Omental fat pad (tissue), 3 donors: ENCODE measurements at regions not wholly inside any gene's neighbourhood (a gene's known extent, or its start where the extent isn't known, plus 50 kb on each side); places are given as distances from the start of the nearest gene placed in this dataset.

Experiments used
- ATAC-seq: fragments of 150-250 bp; one replicate; pipeline ENCODE4 v1.9.1; 2016; ENCODE audit warnings: mild to moderate bottlenecking, moderate library complexity; ENCODE audit not compliant: low FRiP score
- DNase-seq: peaks from one replicate; pipeline ENCODE4 v3.0.0-alpha.2; 2019; ENCODE audit warnings: low spot score
- TF ChIP-seq, protein P1 (sequence below), 3 donors: fragments of 450-650 bp; IDR thresholded peaks; one replicate each; pipeline ENCODE4 v1.5.1; 2016 to 2017; ENCODE audit warnings: antibody characterized with exemption in 3 of 3, mild to moderate bottlenecking in 3 of 3, moderate library complexity in 2 of 3

DNA sequence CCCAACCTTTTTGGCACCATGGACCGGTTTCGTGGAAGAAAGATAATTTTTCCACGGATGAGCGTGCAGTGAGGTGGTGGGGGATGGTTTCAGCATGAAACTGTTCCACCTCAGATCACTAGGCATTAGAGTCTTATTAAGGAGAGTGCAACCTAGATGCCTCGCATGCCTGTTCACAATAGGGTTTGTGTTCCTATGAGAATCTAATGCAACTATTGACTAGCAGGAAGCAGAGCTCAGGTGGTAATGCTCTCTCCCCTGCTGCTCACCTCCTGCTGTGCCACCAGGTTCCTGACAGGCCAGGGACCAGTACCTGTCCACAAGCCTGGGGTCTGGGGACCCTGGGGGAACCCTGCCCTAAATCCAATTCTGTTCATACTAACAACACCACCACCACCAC lies 377.8 kb downstream of the OLFM3 start:
- DNase-seq (no peak), ATAC-seq (no peak)
- TF ChIP-seq, protein P1, sequence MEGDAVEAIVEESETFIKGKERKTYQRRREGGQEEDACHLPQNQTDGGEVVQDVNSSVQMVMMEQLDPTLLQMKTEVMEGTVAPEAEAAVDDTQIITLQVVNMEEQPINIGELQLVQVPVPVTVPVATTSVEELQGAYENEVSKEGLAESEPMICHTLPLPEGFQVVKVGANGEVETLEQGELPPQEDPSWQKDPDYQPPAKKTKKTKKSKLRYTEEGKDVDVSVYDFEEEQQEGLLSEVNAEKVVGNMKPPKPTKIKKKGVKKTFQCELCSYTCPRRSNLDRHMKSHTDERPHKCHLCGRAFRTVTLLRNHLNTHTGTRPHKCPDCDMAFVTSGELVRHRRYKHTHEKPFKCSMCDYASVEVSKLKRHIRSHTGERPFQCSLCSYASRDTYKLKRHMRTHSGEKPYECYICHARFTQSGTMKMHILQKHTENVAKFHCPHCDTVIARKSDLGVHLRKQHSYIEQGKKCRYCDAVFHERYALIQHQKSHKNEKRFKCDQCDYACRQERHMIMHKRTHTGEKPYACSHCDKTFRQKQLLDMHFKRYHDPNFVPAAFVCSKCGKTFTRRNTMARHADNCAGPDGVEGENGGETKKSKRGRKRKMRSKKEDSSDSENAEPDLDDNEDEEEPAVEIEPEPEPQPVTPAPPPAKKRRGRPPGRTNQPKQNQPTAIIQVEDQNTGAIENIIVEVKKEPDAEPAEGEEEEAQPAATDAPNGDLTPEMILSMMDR (IDR thresholded peaks at IDR 0.05), result no peak

DNA sequence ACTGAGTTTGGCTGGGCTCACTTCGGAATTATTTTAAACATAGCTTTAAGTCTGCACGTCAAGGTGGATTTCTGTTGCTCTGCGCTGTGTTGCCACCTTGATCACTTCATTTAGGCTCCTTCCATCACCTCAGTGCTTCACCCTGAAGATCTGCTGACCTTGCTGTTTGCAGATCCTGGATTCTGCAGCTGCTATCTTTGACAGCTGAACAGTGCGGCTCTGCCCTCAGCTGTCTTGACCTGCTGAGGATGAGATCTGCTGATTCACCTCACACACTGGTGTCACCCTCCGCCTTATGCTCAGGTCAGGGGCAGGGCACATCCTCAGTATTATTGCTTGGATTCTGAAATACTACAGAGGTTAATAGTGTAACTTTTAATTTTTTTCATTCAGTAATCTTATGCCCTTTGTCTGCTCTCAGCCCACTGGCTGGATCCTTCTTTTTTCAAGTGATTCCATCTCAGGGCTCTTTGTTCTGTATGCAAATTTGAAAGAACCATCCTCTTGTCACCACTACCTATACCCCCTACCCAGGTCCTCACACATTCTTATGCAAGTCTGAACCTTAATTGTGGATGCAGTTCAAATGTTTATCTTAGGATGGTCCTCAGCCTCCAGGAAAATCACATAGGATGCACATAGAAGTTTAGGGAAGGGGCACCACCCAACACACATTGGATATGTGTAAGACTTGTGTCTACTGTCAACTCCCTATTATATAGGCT lies 364.0 kb downstream of the OLFM3 start:
- DNase-seq (no peak), ATAC-seq (no peak)
- TF ChIP-seq, protein P1 (IDR thresholded peaks at IDR 0.05), result no peak

DNA sequence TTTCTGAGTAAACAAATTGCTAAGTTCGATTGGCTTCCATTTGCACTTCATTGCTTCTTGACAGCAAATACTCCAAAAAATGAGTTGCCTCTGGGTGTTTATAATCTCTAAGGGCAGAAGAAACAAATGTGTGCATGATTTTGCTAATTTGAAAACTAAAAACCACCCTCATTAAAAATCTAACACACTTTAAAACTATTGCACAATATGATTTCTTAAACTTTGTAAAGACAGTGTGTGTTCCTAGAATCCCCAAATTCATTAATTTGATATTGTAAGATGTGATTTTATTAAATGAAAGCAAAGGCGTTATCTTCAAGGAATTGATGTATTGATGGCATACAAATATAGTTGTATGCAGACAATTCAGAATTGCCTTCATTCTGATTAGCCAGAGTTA lies 350.9 kb downstream of the OLFM3 start:
- no peak for ATAC-seq
- TF ChIP-seq, protein P1 (IDR thresholded peaks at IDR 0.05), result no peak
- DNase-seq, result no peak

DNA sequence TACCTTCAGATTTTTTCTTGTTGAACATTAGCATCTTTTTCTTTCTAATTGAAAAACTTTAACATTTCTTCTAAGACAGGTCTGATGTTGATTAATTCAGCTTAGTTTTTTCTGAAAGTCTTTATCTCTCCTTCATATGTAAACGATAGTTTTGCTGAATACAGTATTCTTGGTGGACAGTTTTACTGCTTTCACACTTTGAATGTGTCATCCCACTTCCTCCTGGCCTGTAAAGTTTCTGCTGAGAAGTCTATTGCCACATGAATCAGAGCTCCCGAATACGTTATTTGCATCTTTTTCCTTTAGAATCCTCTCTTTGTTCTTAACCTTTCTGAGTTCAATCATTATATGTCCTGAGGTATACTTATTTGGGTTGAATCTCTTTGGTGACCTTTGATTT lies 344.2 kb downstream of the OLFM3 start:
- no peak for ATAC-seq
- no peak for DNase-seq
- TF ChIP-seq, protein P1 (IDR thresholded peaks at IDR 0.05), result no peak

DNA sequence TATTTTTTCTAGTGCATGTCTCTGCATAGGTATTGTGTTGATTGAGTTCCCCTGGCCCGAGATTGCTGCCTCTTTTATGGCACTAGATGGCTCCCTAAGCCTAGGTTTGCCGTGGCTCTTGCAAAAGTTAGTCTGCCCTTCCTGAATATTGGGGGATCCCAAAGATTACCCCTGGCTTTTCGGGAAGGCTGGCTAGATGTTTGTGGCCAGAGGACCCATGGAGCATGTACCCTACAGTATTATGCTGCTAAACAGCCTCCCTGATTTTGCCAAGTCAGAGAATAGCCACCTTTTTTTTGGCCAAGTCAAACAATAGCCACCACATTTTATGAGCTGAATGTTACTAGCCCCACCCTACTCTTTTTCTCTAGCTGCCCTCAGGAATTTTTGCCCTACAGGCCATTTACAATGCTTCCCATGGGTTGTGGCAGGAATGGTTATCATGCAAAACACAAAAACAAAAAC lies 343.2 kb downstream of the OLFM3 start:
- TF ChIP-seq, protein P1 (IDR thresholded peaks at IDR 0.05), result no peak
- ATAC-seq (no peak), DNase-seq (no peak)

DNA sequence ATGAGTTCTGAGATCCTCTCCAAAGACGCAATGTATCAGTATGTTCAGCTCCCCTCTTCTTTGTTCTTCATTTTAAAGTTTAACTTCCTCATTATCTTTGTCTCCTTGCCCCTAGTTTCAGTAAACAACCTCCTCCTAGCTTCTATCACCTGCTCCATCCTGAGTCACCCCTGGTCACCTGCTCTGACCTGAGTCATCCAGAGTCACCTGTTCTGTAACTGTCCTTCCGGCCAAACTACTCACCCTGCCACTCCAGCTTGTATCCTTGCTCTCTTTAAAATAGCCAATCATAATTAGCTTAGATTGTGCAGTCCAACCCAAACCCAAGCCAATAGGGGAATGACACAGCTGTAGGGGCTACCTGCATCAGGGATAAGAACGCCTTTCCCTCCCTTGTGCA lies 332.0 kb downstream of the OLFM3 start:
- TF ChIP-seq, protein P1 (IDR thresholded peaks at IDR 0.05), result no peak
- no peak for DNase-seq
- no peak for ATAC-seq

DNA sequence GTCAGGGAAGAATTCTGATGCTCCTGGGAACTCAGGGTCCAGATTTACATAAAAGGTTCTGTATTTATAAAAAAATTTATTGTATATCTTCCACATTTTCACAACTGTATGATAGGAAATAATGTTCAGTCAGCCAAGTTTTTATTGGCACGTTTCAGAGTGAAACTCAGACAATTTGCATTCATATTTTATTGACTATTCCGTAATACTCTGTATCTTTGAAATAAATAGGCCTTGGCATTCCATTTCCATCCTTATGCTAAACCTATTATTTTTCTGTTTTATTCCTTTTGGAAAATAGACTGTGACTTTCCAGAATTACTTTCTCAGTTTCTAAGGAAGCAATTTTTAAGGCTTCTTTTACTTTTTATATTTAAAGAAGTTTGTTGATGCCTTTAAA lies 329.0 kb downstream of the OLFM3 start:
- DNase-seq (no peak), ATAC-seq (no peak)
- TF ChIP-seq, protein P1 (IDR thresholded peaks at IDR 0.05), result no peak
